DND-41 (cell line): ENCODE measurements at regions not wholly inside any gene's neighbourhood (a gene's known extent, or its start where the extent isn't known, plus 50 kb on each side); places are given as distances from the start of the nearest gene placed in this dataset.

Experiments
- ATAC-seq: fragments of 200-7000 bp; cut with Tn5 transposase; 3 replicates; pipeline ENCODE4 v1.9.1; 2021; ENCODE audit warnings: low read depth; ENCODE audit not compliant: insufficient read depth
- DNase-seq: peaks from one replicate; pipeline ENCODE4 v3.0.0-alpha.2; 2020
- H2AFZ ChIP-seq: 2 replicates; pipeline ENCODE4 v1.6.0; 2012; ENCODE audit warnings: low read depth, low read length
- H3K27ac ChIP-seq: 2 replicates; pipeline ENCODE4 v1.5.1; 2012; ENCODE audit warnings: low read length, inconsistent platforms
- H3K27me3 ChIP-seq: fragments of 200-600 bp; sonication (generic); 2 replicates; pipeline ENCODE4 v1.6.0; 2012; ENCODE audit warnings: low read length, mild to moderate bottlenecking, inconsistent platforms; ENCODE audit not compliant: insufficient read depth, poor library complexity
- H3K36me3 ChIP-seq: 2 replicates; pipeline ENCODE4 v1.5.1; 2012; ENCODE audit warnings: low read length, inconsistent platforms; ENCODE audit not compliant: insufficient read depth
- H3K4me1 ChIP-seq: 2 replicates; pipeline ENCODE4 v1.5.1; 2012; ENCODE audit warnings: mild to moderate bottlenecking, low read length; ENCODE audit not compliant: insufficient read depth
- H3K4me2 ChIP-seq: 2 replicates; pipeline ENCODE4 v1.6.0; 2012; ENCODE audit warnings: mild to moderate bottlenecking, moderate library complexity, low read length, inconsistent platforms; ENCODE audit not compliant: insufficient read depth
- H3K4me3 ChIP-seq, 2 experiments: fragments of 200-600 bp in 1 of 2; shearing (Covaris generic) in 1 of 2; 2 replicates each; pipeline ENCODE4 v1.5.1; 2012 to 2016; ENCODE audit warnings: inconsistent platforms in 2 of 2, low read length in 2 of 2, mild to moderate bottlenecking in 2 of 2, low read depth in 1 of 2, moderate library complexity in 1 of 2
- H3K79me2 ChIP-seq: 2 replicates; pipeline ENCODE4 v1.6.0; 2012; ENCODE audit warnings: low read length, inconsistent platforms; ENCODE audit not compliant: insufficient read depth
- H3K9ac ChIP-seq: 2 replicates; pipeline ENCODE4 v1.6.0; 2012; ENCODE audit warnings: low read depth, mild to moderate bottlenecking, inconsistent platforms, low read length, moderate library complexity
- H3K9me3 ChIP-seq: 2 replicates; pipeline ENCODE4 v1.5.1; 2012; ENCODE audit warnings: low read length, moderate library complexity, mild to moderate bottlenecking, inconsistent platforms; ENCODE audit not compliant: insufficient read depth, severe bottlenecking
- H4K20me1 ChIP-seq: 2 replicates; pipeline ENCODE4 v1.6.0; 2012; ENCODE audit warnings: low read length; ENCODE audit not compliant: insufficient read depth
- CTCF ChIP-seq: IDR thresholded peaks from 2 replicates; pipeline ENCODE4 v1.5.1; 2012; ENCODE audit warnings: borderline replicate concordance, low read length, moderate library complexity, mild to moderate bottlenecking; ENCODE audit not compliant: poor library complexity, severe bottlenecking; ENCODE audit errors: extremely low read depth
- EZH2 ChIP-seq: IDR thresholded peaks from 3 replicates; pipeline ENCODE4 v1.6.1; 2012; ENCODE audit warnings: borderline replicate concordance, low read depth, mild to moderate bottlenecking, moderate library complexity, low read length, inconsistent platforms; ENCODE audit not compliant: severe bottlenecking

- ATAC-seq, result no peak
- TF ChIP-seq CTCF, result no peak
- TF ChIP-seq EZH2, result no peak
- no peak overlapping the region for H2AFZ ChIP-seq
- no peak overlapping the region for H3K9ac ChIP-seq
- H3K4me1 ChIP-seq, result no peaks in the 10 kb centered on the region
- no peak overlapping the region for H3K27ac ChIP-seq
- no peaks in the 10 kb centered on the region for H3K27me3 ChIP-seq
- no peak overlapping the region for H3K4me3 ChIP-seq
- H3K9me3 ChIP-seq, result no peaks in the 10 kb centered on the region
- no peaks in the 10 kb centered on the region for H3K79me2 ChIP-seq
- H3K4me2 ChIP-seq, result no peak overlapping the region
- no peaks in the 10 kb centered on the region for H4K20me1 ChIP-seq
- no peaks in the 10 kb centered on the region for H3K36me3 ChIP-seq
- DNase-seq, result no peak
These were observed 192.5 kb downstream of the POSTN start for GRCh38 chr13:37406031-37406430.

GRCh38 chr13:37403776-37404527 lies 194.6 kb downstream of the POSTN start:
- DNase-seq (no peak), ATAC-seq (no peak)
- H3K27ac ChIP-seq, result no peak overlapping the region

GRCh38 chr13:37401721-37402120 lies 196.8 kb downstream of the POSTN start:
- no peak overlapping the region for H3K4me3 ChIP-seq
- no peaks in the 10 kb centered on the region for H3K79me2 ChIP-seq
- ATAC-seq, result no peak
- no peaks in the 10 kb centered on the region for H3K9me3 ChIP-seq
- no peak overlapping the region for H3K4me2 ChIP-seq
- no peaks in the 10 kb centered on the region for H3K27me3 ChIP-seq
- H4K20me1 ChIP-seq, result no peaks in the 10 kb centered on the region
- H3K9ac ChIP-seq, result no peak overlapping the region
- no peak overlapping the region for H3K27ac ChIP-seq
- H2AFZ ChIP-seq, result no peak overlapping the region
- no peaks in the 10 kb centered on the region for H3K4me1 ChIP-seq
- DNase-seq, result no peak
- H3K36me3 ChIP-seq, result no peaks in the 10 kb centered on the region
- TF ChIP-seq EZH2, result no peak

More at GRCh38 chr13:37403776-37404527, 194.6 kb downstream of the POSTN start:
- no peak for TF ChIP-seq EZH2
- no peak for TF ChIP-seq CTCF
- H2AFZ ChIP-seq, result no peak overlapping the region
- no peak overlapping the region for H3K9ac ChIP-seq
- no peak overlapping the region for H3K4me2 ChIP-seq
- H4K20me1 ChIP-seq, result no peaks in the 10 kb centered on the region
- H3K9me3 ChIP-seq, result no peaks in the 10 kb centered on the region
- no peaks in the 10 kb centered on the region for H3K36me3 ChIP-seq
- no peaks in the 10 kb centered on the region for H3K4me1 ChIP-seq
- H3K27me3 ChIP-seq, result no peaks in the 10 kb centered on the region
- H3K79me2 ChIP-seq, result no peaks in the 10 kb centered on the region
- H3K4me3 ChIP-seq, result no peak overlapping the region

GRCh38 chr13:37397535-37397934 lies 201.0 kb downstream of the POSTN start:
- Histone ChIP-seq H3K4me2 (no peak overlapping the region), H4K20me1 (no peaks in the 10 kb centered on the region), H3K4me3 (no peak overlapping the region), H3K4me1 (no peaks in the 10 kb centered on the region), H3K27ac (no peak overlapping the region), H2AFZ (no peak overlapping the region), H3K27me3 (no peaks in the 10 kb centered on the region), H3K9me3 (peaks cover 3% of the 10 kb centered on the region), H3K79me2 (no peaks in the 10 kb centered on the region), H3K36me3 (no peaks in the 10 kb centered on the region), H3K9ac (no peak overlapping the region)
- ATAC-seq (no peak), DNase-seq (no peak)
- TF ChIP-seq CTCF, result no peak
- TF ChIP-seq EZH2, result no peak
